CD14-positive monocyte (primary cell): ENCODE measurements at regions not wholly inside any gene's neighbourhood (a gene's known extent, or its start where the extent isn't known, plus 50 kb on each side); places are given as distances from the start of the nearest gene placed in this dataset.

ENCODE experiments used
- DNase-seq, 3 donors: peaks; one replicate each; pipeline ENCODE4 v3.0.0-alpha.2; 2011 to 2022
- H2AFZ ChIP-seq: 2 replicates; pipeline ENCODE4 v1.6.0; 2012; ENCODE audit warnings: mild to moderate bottlenecking, low read depth, low read length, inconsistent platforms; ENCODE audit not compliant: insufficient read depth, poor library complexity, severe bottlenecking
- H3K27ac ChIP-seq, 2 donors: 1 replicate in 1 of 2; 2 replicates in 1 of 2; pipeline ENCODE4 v1.5.1; 2012 to 2013; ENCODE audit warnings: low read length in 2 of 2, control low read depth in 1 of 2, inconsistent platforms in 1 of 2, low read depth in 1 of 2, mild to moderate bottlenecking in 1 of 2
- H3K27me3 ChIP-seq, 2 donors: one replicate each; pipeline versions ENCODE4 v1.6.0 to v1.6.1; 2011 to 2013; ENCODE audit warnings: low read length in 2 of 2; ENCODE audit not compliant: control insufficient read depth in 2 of 2, insufficient read depth in 2 of 2
- H3K36me3 ChIP-seq, 2 donors: replicated peaks in 1 of 2; 1 replicate in 1 of 2; 2 replicates in 1 of 2; pipeline versions ENCODE4 v1.5.1 to v1.6.1; 2012 to 2013; ENCODE audit warnings: low read length in 2 of 2, control low read depth in 1 of 2, inconsistent platforms in 1 of 2, mild to moderate bottlenecking in 1 of 2; ENCODE audit not compliant: insufficient read depth in 2 of 2, control insufficient read depth in 1 of 2
- H3K4me1 ChIP-seq, 2 donors: 1 replicate in 1 of 2; 2 replicates in 1 of 2; pipeline versions ENCODE4 v1.5.1 to v1.6.1; 2012 to 2013; ENCODE audit warnings: low read length in 2 of 2, control low read depth in 1 of 2, inconsistent platforms in 1 of 2, mild to moderate bottlenecking in 1 of 2, moderate library complexity in 1 of 2; ENCODE audit not compliant: insufficient read depth in 2 of 2, control insufficient read depth in 1 of 2
- H3K4me2 ChIP-seq: replicated peaks from 2 replicates; pipeline ENCODE3; 2012; ENCODE audit warnings: low read length, moderate library complexity, mild to moderate bottlenecking; ENCODE audit not compliant: poor library complexity, severe bottlenecking; ENCODE audit errors: extremely low read depth
- H3K4me3 ChIP-seq, 3 experiments: fragments of 200-600 bp in 1 of 3; sonication (generic) in 1 of 3; replicated peaks in 1 of 3; 1 replicate in 2 of 3; 2 replicates in 1 of 3; pipeline ENCODE4 v1.5.1; 2011 to 2013; ENCODE audit warnings: low read length in 3 of 3, mild to moderate bottlenecking in 3 of 3, control low read depth in 2 of 3, low read depth in 2 of 3, inconsistent platforms in 1 of 3, moderate library complexity in 1 of 3
- H3K79me2 ChIP-seq: 2 replicates; pipeline ENCODE4 v1.6.0; 2012; ENCODE audit warnings: mild to moderate bottlenecking, control low read depth, inconsistent platforms, low read length, moderate library complexity; ENCODE audit not compliant: insufficient read depth
- H3K9ac ChIP-seq: 2 replicates; pipeline ENCODE4 v1.6.0; 2017; ENCODE audit warnings: low read length, mild to moderate bottlenecking; ENCODE audit not compliant: insufficient read depth, poor library complexity, severe bottlenecking
- H3K9me3 ChIP-seq, 2 donors: replicated peaks in 1 of 2; 1 replicate in 1 of 2; 2 replicates in 1 of 2; pipeline versions ENCODE4 v1.5.1 to v1.6.1; 2012 to 2013; ENCODE audit warnings: low read length in 2 of 2, control low read depth in 1 of 2; ENCODE audit not compliant: control insufficient read depth in 1 of 2, insufficient read depth in 1 of 2
- H4K20me1 ChIP-seq: 2 replicates; pipeline ENCODE4 v1.6.0; 2012; ENCODE audit warnings: mild to moderate bottlenecking, low read length, control low read depth, moderate library complexity; ENCODE audit not compliant: insufficient read depth
- H3K27ac Mint-ChIP-seq, 7 donors: one replicate each; pipeline ENCODE4 v1.8.0; 2020; ENCODE audit warnings: mild to moderate bottlenecking in 7 of 7, mixed read lengths in 7 of 7, moderate library complexity in 6 of 7, inconsistent platforms in 2 of 7
- H3K27me3 Mint-ChIP-seq, 3 donors: one replicate each; pipeline ENCODE4 v1.8.0; 2021 to 2022; ENCODE audit warnings: low read depth in 3 of 3, mild to moderate bottlenecking in 3 of 3, mixed read lengths in 3 of 3, moderate library complexity in 3 of 3, inconsistent platforms in 1 of 3
- H3K36me3 Mint-ChIP-seq, 2 donors: one replicate each; pipeline ENCODE4 v1.8.0; 2020; ENCODE audit warnings: mixed read lengths in 2 of 2, inconsistent platforms in 1 of 2, mild to moderate bottlenecking in 1 of 2
- H3K4me1 Mint-ChIP-seq: one replicate; pipeline ENCODE4 v1.8.0; 2020; ENCODE audit warnings: mild to moderate bottlenecking, mixed read lengths
- H3K4me3 Mint-ChIP-seq, 2 donors: one replicate each; pipeline ENCODE4 v1.8.0; 2020; ENCODE audit warnings: mild to moderate bottlenecking in 2 of 2, mixed read lengths in 2 of 2, moderate library complexity in 1 of 2
- H3K9me3 Mint-ChIP-seq, 7 donors: one replicate each; pipeline ENCODE4 v1.8.0; 2020 to 2022; ENCODE audit warnings: mixed read lengths in 7 of 7, mild to moderate bottlenecking in 6 of 7, moderate library complexity in 6 of 7, inconsistent platforms in 2 of 7
- WGBS: methylation state at CpG from one replicate; pipeline ENCODE4 v1.1.5; 2013; ENCODE audit warnings: missing lambda C conversion rate; ENCODE audit not compliant: insufficient coverage; 5-methylcytosine and 5-hydroxymethylcytosine counted together
- intact Hi-C, 2 donors: fragments of 100-400 bp; cut with micrococcal nuclease; formaldehyde crosslinking; loops; one replicate each; pipeline versions ENCODE4 v1.15.0 to v1.15.1; 2023
- TF ChIP-seq, protein P1 (sequence below): fragments of 200-600 bp; IDR thresholded peaks from one replicate; pipeline ENCODE4 v1.8.0; 2022; ENCODE audit warnings: antibody characterized with exemption, mild to moderate bottlenecking

DNA sequence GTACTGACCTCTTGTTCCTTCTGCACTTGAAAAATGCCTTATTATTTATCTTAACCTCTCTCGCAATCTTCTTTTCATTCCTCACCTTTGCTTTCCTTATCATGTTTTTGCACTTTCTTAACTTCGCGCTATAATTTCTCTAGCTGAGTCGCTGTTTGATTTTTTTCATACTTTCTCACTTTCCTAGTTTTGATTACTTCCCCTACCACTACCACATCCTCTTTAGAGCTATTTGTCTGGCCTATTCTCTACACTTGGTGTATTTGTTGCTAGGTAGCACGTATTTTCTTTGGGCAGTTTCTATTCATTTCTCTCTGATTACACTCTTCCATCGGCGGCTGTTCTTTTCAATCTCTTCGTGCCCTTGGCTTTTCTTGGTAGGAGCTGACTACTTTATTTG, 611.8 kb downstream of the BNC2 start:
- peaks cover 0 to 29% of the 10 kb centered on the region in 2 donors for H3K27me3 ChIP-seq
- no peaks in the 10 kb centered on the region for H3K36me3 ChIP-seq
- H3K9me3 Mint-ChIP-seq, result peaks cover 0 to 3% (median 0%) of the 10 kb centered on the region in 7 donors
- no peak overlapping the region for H3K4me3 Mint-ChIP-seq
- no peak overlapping the region for H3K4me2 ChIP-seq
- no peak overlapping the region for H3K4me3 ChIP-seq
- no peak overlapping the region for H3K27ac Mint-ChIP-seq
- 0% methylated on average over 4 of the region's 8 CpGs for WGBS
- H3K9me3 ChIP-seq, result no peaks in the 10 kb centered on the region
- H3K27ac ChIP-seq, result no peak overlapping the region
- H3K4me1 Mint-ChIP-seq, result peaks cover 4% of the 10 kb centered on the region
- no peaks in the 10 kb centered on the region for H3K79me2 ChIP-seq
- DNase-seq, result no peak
- peaks cover 10 to 45% (median 25%) of the 10 kb centered on the region in 3 donors for H3K27me3 Mint-ChIP-seq
- TF ChIP-seq, protein P1, sequence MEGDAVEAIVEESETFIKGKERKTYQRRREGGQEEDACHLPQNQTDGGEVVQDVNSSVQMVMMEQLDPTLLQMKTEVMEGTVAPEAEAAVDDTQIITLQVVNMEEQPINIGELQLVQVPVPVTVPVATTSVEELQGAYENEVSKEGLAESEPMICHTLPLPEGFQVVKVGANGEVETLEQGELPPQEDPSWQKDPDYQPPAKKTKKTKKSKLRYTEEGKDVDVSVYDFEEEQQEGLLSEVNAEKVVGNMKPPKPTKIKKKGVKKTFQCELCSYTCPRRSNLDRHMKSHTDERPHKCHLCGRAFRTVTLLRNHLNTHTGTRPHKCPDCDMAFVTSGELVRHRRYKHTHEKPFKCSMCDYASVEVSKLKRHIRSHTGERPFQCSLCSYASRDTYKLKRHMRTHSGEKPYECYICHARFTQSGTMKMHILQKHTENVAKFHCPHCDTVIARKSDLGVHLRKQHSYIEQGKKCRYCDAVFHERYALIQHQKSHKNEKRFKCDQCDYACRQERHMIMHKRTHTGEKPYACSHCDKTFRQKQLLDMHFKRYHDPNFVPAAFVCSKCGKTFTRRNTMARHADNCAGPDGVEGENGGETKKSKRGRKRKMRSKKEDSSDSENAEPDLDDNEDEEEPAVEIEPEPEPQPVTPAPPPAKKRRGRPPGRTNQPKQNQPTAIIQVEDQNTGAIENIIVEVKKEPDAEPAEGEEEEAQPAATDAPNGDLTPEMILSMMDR, result no peak
- no peak overlapping the region for H2AFZ ChIP-seq
- H3K4me1 ChIP-seq, result no peaks in the 10 kb centered on the region
- no peak overlapping the region for H3K9ac ChIP-seq
- H3K36me3 Mint-ChIP-seq, result no peaks in the 10 kb centered on the region
- no peaks in the 10 kb centered on the region for H4K20me1 ChIP-seq
- intact Hi-C loops, result no loop called here

DNA sequence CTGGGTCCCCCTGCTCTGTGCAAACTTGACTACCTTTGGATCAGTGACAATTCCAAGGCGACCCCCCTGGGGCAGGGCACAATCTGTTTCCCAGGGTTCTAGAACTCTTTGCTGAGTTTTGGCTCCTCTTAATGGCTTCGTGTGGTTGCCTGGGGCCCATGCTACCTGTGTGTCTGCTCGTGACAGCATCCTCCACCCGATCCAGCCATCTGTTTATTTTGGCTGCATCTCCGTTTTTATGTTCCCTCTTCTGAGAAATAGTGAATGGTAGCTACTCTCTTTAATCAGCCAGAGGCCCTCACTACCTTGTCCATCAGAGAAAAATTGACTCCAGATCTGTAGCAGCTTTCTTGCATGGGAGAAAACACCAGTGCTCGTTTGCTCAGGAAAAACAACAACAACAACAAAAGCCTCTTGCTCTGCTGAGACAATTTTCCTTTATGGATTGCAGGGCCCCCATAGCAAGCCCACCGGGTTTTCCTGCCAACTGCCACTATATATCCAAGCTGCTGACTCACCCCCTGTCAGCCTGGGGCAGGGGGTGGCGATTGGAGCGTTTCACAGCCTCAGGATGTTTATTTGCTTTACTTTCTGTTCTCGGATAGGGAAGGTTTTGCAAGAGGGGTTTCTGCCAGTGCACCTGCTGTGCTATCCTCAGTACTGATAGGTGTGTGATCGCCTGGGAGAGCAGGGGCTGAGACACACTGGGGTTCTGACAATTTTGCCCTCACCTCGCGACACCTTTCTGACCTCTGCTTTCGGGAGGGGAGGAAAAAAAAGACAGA, 607.8 kb downstream of the BNC2 start:
- no peak overlapping the region for H3K4me3 ChIP-seq
- no peak overlapping the region for H3K9ac ChIP-seq
- H3K27ac ChIP-seq, result no peak overlapping the region
- no peak overlapping the region for H3K27ac Mint-ChIP-seq
- H4K20me1 ChIP-seq, result no peaks in the 10 kb centered on the region
- no peaks in the 10 kb centered on the region for H3K4me1 ChIP-seq
- WGBS, result 22% methylated on average over 8 of the region's 14 CpGs
- H3K36me3 ChIP-seq, result no peaks in the 10 kb centered on the region
- no peak overlapping the region for H3K4me3 Mint-ChIP-seq
- intact Hi-C loops, result no loop called here
- H3K4me1 Mint-ChIP-seq, result peaks cover 4% of the 10 kb centered on the region
- no peak overlapping the region for H2AFZ ChIP-seq
- TF ChIP-seq, protein P1, result no peak
- no peaks in the 10 kb centered on the region for H3K79me2 ChIP-seq
- DNase-seq, result no peak
- peaks cover 0 to 5% (median 2%) of the 10 kb centered on the region in 7 donors for H3K9me3 Mint-ChIP-seq
- H3K36me3 Mint-ChIP-seq, result no peaks in the 10 kb centered on the region
- H3K27me3 Mint-ChIP-seq, result peaks cover 13 to 33% (median 20%) of the 10 kb centered on the region in 3 donors
- H3K27me3 ChIP-seq, result peaks cover 0 to 21% of the 10 kb centered on the region in 2 donors
- no peaks in the 10 kb centered on the region for H3K9me3 ChIP-seq
- H3K4me2 ChIP-seq, result no peak overlapping the region
